ENCODE measurements at regions not wholly inside any gene's neighbourhood (a gene's known extent, or its start where the extent isn't known, plus 50 kb on each side); places are given as distances from the start of the nearest gene placed in this dataset.

DNA sequence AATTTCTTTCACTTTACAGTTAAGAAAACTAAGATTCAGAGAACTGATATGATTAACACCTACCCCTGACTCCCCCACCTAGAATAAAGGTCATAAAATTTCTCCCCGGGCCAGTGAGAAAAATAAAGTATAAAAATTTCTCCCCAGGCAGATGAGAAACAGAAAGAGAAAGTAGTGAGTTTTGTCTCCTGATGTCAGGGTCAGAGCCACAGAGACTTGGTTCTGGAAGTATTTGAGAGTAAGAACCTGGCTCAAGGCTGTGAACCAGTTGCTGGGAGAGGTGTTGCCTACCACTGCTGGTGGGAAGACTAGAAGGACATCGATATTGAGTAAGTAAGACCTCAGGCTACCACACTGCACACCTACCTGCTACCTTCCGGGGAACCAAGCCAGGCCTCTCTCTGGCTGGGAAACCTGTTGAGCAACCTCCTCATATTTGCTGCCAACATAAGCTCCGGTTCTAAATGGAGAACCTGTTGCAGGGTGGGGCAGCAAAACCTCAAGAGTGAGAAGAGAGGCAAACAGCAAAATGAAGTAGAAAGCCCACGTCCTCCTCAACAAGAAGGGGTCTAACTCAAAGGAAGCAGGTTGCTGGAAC lies 104.2 kb upstream of the PUDP start:
- no peaks in the 10 kb centered on the region for H3K79me2 ChIP-seq (ENCODE audit: insufficient read depth, low read length)
- peaks cover 4 to 13% (median 8%) of the 10 kb centered on the region in 3 experiments; a peak in 5 of 7 replicates for H3K36me3 Mint-ChIP-seq (ENCODE audit: insufficient read depth in 1 of 3, low read depth in 3 of 3)
- no peak overlapping the region for H3K27ac ChIP-seq (ENCODE audit: insufficient read length, low read depth, low read length)
- H3K79me1 ChIP-seq (ENCODE audit: insufficient read depth, low read depth, low read length, poor library complexity, severe bottlenecking), result no peaks in the 10 kb centered on the region
- no peaks in the 10 kb centered on the region for H3K23me2 ChIP-seq (ENCODE audit: insufficient read length, low read depth, low read length, poor library complexity, severe bottlenecking)
- no peak overlapping the region for H2BK20ac ChIP-seq (ENCODE audit: low read depth, low read length, poor library complexity, severe bottlenecking)
- H3K27me3 Mint-ChIP-seq (ENCODE audit: low read depth), result no peaks in the 10 kb centered on the region
- no peak for DNase-seq
- TF ChIP-seq, protein P1, sequence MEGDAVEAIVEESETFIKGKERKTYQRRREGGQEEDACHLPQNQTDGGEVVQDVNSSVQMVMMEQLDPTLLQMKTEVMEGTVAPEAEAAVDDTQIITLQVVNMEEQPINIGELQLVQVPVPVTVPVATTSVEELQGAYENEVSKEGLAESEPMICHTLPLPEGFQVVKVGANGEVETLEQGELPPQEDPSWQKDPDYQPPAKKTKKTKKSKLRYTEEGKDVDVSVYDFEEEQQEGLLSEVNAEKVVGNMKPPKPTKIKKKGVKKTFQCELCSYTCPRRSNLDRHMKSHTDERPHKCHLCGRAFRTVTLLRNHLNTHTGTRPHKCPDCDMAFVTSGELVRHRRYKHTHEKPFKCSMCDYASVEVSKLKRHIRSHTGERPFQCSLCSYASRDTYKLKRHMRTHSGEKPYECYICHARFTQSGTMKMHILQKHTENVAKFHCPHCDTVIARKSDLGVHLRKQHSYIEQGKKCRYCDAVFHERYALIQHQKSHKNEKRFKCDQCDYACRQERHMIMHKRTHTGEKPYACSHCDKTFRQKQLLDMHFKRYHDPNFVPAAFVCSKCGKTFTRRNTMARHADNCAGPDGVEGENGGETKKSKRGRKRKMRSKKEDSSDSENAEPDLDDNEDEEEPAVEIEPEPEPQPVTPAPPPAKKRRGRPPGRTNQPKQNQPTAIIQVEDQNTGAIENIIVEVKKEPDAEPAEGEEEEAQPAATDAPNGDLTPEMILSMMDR (conservative IDR thresholded peaks at IDR 0.05), result no peak
- H3K4ac ChIP-seq (ENCODE audit: low read depth, low read length), result no peak overlapping the region
- H3K56ac ChIP-seq (ENCODE audit: insufficient read length, low read depth, low read length), result no peak overlapping the region
- H2BK120ac ChIP-seq (ENCODE audit: low read depth, low read length, poor library complexity, severe bottlenecking), result no peak overlapping the region
- H3K14ac ChIP-seq (ENCODE audit: insufficient read depth, low read length), result no peak overlapping the region
- no peak overlapping the region for H2AK5ac ChIP-seq (ENCODE audit: insufficient read length, low read length)
- H4K91ac ChIP-seq (ENCODE audit: insufficient read length, low read depth, low read length), result no peak overlapping the region
- no CpG with 5 or more reads among the region's 5 CpGs for WGBS (ENCODE audit: extremely low coverage, insufficient read length, low lambda C conversion rate)
- H2BK5ac ChIP-seq (ENCODE audit: insufficient read length, low read length), result no peak overlapping the region
- no peak overlapping the region for H3K23ac ChIP-seq (ENCODE audit: insufficient read length, low read depth, low read length)
- no peak overlapping the region for H2BK15ac ChIP-seq (ENCODE audit: low read depth, low read length)
- H2BK12ac ChIP-seq (ENCODE audit: insufficient read length, low read depth, low read length), result no peak overlapping the region
- H3K4me3 Mint-ChIP-seq, result no peak overlapping the region
- H4K5ac ChIP-seq (ENCODE audit: insufficient read length, low read depth, low read length), result no peak overlapping the region
- H2AFZ ChIP-seq (ENCODE audit: low read length), result no peak overlapping the region
- H4K8ac ChIP-seq (replicated peaks; ENCODE audit: insufficient read length, low read depth, low read length), result no peak overlapping the region
- peaks cover 12 to 17% of the 10 kb centered on the region in 2 experiments for H3K4me1 Mint-ChIP-seq
- H3K27me3 ChIP-seq (ENCODE audit: insufficient read depth, low read length), result no peaks in the 10 kb centered on the region
- H3K9me3 Mint-ChIP-seq, result peaks cover 0 to 6% of the 10 kb centered on the region in 2 experiments; a peak in 3 of 5 replicates
- no peaks in the 10 kb centered on the region for H3K9me3 ChIP-seq (ENCODE audit: control insufficient read depth, low read depth, low read length)
- no peak overlapping the region for H3K27ac Mint-ChIP-seq
- no peaks in the 10 kb centered on the region for H4K20me1 ChIP-seq (ENCODE audit: control insufficient read depth, insufficient read depth, insufficient read length)
- peaks cover 4% of the 10 kb centered on the region; the same call in 1 of the 2 replicates for H3K4me1 ChIP-seq (ENCODE audit: insufficient read depth, low read length)
- no peak overlapping the region for H3K4me2 ChIP-seq (ENCODE audit: insufficient read depth, insufficient read length, low read length)
- H3K9ac ChIP-seq (ENCODE audit: extremely low read depth, insufficient read length, low read length), result no peak overlapping the region
- no peak overlapping the region for H3K18ac ChIP-seq (ENCODE audit: insufficient read length, low read depth, low read length)
- H3T11ph ChIP-seq (ENCODE audit: low read length), result no peak overlapping the region

Data from H9 (cell line).